ENCODE measurements at regions not wholly inside any gene's neighbourhood (a gene's known extent, or its start where the extent isn't known, plus 50 kb on each side); places are given as distances from the start of the nearest gene placed in this dataset.

DNA sequence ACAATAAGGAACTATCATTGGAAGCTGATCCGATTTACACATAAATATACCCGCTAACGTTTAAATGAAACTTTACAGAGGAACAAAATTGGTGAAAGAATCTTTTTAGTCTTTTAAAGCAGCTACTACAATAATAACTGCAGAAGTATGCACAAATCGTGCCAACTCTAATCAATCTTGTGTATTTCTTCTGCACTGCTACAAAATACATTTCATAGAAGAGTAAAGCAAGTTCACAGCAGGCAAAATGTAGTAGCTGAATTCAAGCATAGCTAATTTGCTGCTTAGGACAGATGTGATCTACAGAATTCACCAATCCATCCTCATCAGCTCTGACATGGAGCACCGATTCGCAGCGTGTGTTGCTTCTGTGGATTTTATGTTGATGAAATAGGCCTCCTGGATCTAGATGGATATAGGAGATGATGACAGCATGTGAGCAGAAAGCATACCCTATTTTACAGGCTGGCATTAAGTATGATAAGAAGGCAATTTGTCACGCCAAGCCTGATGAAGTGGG, 367.3 kb upstream of the FGF13 start:
- TF ChIP-seq, protein P1, sequence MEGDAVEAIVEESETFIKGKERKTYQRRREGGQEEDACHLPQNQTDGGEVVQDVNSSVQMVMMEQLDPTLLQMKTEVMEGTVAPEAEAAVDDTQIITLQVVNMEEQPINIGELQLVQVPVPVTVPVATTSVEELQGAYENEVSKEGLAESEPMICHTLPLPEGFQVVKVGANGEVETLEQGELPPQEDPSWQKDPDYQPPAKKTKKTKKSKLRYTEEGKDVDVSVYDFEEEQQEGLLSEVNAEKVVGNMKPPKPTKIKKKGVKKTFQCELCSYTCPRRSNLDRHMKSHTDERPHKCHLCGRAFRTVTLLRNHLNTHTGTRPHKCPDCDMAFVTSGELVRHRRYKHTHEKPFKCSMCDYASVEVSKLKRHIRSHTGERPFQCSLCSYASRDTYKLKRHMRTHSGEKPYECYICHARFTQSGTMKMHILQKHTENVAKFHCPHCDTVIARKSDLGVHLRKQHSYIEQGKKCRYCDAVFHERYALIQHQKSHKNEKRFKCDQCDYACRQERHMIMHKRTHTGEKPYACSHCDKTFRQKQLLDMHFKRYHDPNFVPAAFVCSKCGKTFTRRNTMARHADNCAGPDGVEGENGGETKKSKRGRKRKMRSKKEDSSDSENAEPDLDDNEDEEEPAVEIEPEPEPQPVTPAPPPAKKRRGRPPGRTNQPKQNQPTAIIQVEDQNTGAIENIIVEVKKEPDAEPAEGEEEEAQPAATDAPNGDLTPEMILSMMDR (IDR thresholded peaks at IDR 0.05), result no peak
- TF ChIP-seq EP300 (IDR thresholded peaks at IDR 0.05; ENCODE audit: low read depth), result no peak

Data from transverse colon (tissue), 3 donors.